OCI-LY3 (cell line): ENCODE measurements at regions not wholly inside any gene's neighbourhood (a gene's known extent, or its start where the extent isn't known, plus 50 kb on each side); places are given as distances from the start of the nearest gene placed in this dataset.

Source experiments
- H2AFZ ChIP-seq: fragments of 200-600, 300-600 bp; shearing (Covaris generic); 2 replicates; pipeline ENCODE4 v1.6.0; 2014; ENCODE audit warnings: antibody characterized with exemption, low read depth, low read length
- H3K27ac ChIP-seq: fragments of 200-600, 300-600 bp; sonication (generic); 2 replicates; pipeline ENCODE4 v1.5.1; 2014; ENCODE audit warnings: mild to moderate bottlenecking, low read length, moderate library complexity, mixed read lengths
- H3K27me3 ChIP-seq: fragments of 200-600, 300-600 bp; sonication (generic); 2 replicates; pipeline ENCODE4 v1.6.1; 2014; ENCODE audit warnings: low read depth, low read length, mixed read lengths
- H3K36me3 ChIP-seq: fragments of 200-600, 300-600 bp; sonication (generic); replicated peaks from 2 replicates; pipeline ENCODE3; 2014; ENCODE audit warnings: low read depth, low read length, mixed read lengths
- H3K4me1 ChIP-seq: fragments of 300-600, 200-600 bp; sonication (generic); 2 replicates; pipeline ENCODE4 v1.6.1; 2014; ENCODE audit warnings: low read length, mixed read lengths
- H3K4me2 ChIP-seq: fragments of 200-600, 300-600 bp; sonication (generic); 2 replicates; pipeline ENCODE4 v1.6.1; 2014; ENCODE audit warnings: low read length, mixed read lengths
- H3K4me3 ChIP-seq: fragments of 300-600, 200-600 bp; sonication (generic); 2 replicates; pipeline ENCODE4 v1.5.1; 2014; ENCODE audit warnings: antibody characterized with exemption, mild to moderate bottlenecking, low read length, moderate library complexity
- H3K79me2 ChIP-seq: fragments of 300-600, 200-600 bp; shearing (Covaris generic); 2 replicates; pipeline ENCODE4 v1.6.1; 2014; ENCODE audit warnings: mild to moderate bottlenecking, low read length, mixed read lengths
- H3K9ac ChIP-seq: fragments of 300-600, 200-600 bp; shearing (Covaris generic); 2 replicates; pipeline ENCODE4 v1.6.0; 2014; ENCODE audit warnings: mild to moderate bottlenecking, low read length, moderate library complexity
- H3K9me3 ChIP-seq: fragments of 200-600, 300-600 bp; shearing (Covaris generic); 2 replicates; pipeline ENCODE4 v1.6.1; 2014; ENCODE audit warnings: low read length, mixed read lengths; ENCODE audit not compliant: insufficient read depth
- H4K20me1 ChIP-seq: fragments of 200-600, 300-600 bp; sonication (generic); 2 replicates; pipeline ENCODE4 v1.6.1; 2016; ENCODE audit warnings: low read length, mixed read lengths; ENCODE audit not compliant: insufficient read depth
- EZH2phosphoT487 ChIP-seq: fragments of 200-600 bp; shearing (Covaris generic); IDR thresholded peaks from 2 replicates; pipeline ENCODE4 v1.6.1; 2018; ENCODE audit warnings: antibody characterized with exemption, mixed run types, low read depth
- TF ChIP-seq, protein P1 (sequence below): fragments of 200-600, 300-600 bp; sonication (generic); IDR thresholded peaks from 2 replicates; pipeline ENCODE4 v1.5.1; 2014; ENCODE audit warnings: antibody characterized with exemption, low read length, low read depth

DNA sequence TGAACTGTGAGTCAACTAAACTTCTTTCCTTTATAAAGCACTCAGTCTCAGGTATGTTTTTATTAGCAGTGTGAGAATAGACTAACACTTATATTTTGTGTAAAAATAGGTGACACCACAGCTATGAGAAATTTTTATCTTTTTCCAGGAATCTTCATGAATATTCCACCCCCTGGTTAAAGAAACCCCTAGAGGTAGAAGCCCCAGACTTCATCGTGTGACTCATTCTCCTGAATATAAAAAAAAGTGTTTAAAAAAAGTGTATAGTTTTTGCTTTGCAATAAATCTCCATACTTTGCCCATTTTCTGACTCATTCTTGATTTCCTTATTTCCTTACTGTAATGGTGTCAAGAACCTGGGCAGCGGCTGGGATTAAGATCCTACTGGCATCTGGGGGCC lies 667.6 kb upstream of the CELF2 start:
- no peaks in the 10 kb centered on the region for H3K9me3 ChIP-seq
- no peak overlapping the region for H3K4me3 ChIP-seq
- H4K20me1 ChIP-seq = no peaks in the 10 kb centered on the region
- no peaks in the 10 kb centered on the region for H3K79me2 ChIP-seq
- no peaks in the 10 kb centered on the region for H3K36me3 ChIP-seq
- H3K27me3 ChIP-seq = no peaks in the 10 kb centered on the region
- no peak overlapping the region for H3K9ac ChIP-seq
- no peak overlapping the region for H2AFZ ChIP-seq
- H3K4me1 ChIP-seq = no peaks in the 10 kb centered on the region
- H3K27ac ChIP-seq = no peak overlapping the region
- TF ChIP-seq, protein P1, sequence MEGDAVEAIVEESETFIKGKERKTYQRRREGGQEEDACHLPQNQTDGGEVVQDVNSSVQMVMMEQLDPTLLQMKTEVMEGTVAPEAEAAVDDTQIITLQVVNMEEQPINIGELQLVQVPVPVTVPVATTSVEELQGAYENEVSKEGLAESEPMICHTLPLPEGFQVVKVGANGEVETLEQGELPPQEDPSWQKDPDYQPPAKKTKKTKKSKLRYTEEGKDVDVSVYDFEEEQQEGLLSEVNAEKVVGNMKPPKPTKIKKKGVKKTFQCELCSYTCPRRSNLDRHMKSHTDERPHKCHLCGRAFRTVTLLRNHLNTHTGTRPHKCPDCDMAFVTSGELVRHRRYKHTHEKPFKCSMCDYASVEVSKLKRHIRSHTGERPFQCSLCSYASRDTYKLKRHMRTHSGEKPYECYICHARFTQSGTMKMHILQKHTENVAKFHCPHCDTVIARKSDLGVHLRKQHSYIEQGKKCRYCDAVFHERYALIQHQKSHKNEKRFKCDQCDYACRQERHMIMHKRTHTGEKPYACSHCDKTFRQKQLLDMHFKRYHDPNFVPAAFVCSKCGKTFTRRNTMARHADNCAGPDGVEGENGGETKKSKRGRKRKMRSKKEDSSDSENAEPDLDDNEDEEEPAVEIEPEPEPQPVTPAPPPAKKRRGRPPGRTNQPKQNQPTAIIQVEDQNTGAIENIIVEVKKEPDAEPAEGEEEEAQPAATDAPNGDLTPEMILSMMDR = no peak
- no peak for TF ChIP-seq EZH2phosphoT487
- H3K4me2 ChIP-seq = no peak overlapping the region

DNA sequence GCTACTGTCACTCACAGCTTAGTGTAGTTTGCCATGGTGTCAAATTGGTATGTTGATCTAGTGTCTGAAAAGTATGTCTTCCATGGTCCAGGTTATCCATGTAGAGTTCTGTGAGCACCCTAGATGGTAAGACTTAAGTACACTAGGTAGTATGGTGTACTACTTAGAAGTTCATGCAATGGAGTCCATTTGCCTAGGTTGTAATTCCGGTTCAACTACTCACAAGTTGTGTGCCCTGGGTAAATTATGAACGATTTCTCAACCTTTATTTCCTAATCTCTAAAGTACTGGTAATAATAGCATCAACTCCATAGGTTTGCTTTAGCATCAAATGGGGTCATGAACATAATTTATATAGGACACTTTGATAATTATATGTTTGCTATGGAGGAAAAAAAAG lies 666.2 kb upstream of the CELF2 start:
- Histone ChIP-seq H3K9ac (no peak overlapping the region), H3K36me3 (no peaks in the 10 kb centered on the region), H3K79me2 (no peaks in the 10 kb centered on the region), H3K27me3 (no peaks in the 10 kb centered on the region), H3K9me3 (no peaks in the 10 kb centered on the region), H3K4me2 (no peak overlapping the region), H2AFZ (no peak overlapping the region), H3K4me1 (no peaks in the 10 kb centered on the region), H3K27ac (no peak overlapping the region), H4K20me1 (no peaks in the 10 kb centered on the region), H3K4me3 (no peak overlapping the region)
- TF ChIP-seq EZH2phosphoT487 = no peak
- TF ChIP-seq, protein P1 = no peak

DNA sequence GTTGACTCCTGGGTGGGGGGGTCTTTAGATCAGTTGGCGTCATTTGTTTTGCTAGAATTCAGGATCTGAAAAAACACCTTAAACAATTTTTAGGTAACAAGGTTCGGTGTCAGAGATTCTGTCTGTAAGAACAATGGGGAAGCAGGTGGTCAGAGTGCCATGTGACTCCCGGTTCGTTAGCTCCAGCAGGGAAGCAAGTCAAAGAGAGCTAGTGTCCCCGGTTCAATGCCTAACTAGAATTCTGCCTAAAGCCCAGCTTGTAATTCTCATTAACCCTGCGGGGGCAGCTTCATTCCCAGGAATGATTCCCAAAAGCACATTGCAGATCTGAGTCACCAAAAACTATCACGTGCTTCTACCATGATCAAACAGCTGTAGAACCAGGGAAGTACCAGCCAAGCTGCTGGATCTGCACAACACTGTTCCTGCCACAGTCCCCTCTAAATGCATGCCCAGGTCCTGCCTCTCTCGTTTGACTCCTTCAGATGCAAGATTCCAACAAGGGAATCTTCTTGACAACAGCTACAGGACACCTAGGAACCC lies 664.3 kb upstream of the CELF2 start:
- Histone ChIP-seq H3K9ac (no peak overlapping the region), H3K4me1 (no peaks in the 10 kb centered on the region), H3K27me3 (no peaks in the 10 kb centered on the region), H2AFZ (no peak overlapping the region), H3K27ac (no peak overlapping the region), H3K79me2 (no peaks in the 10 kb centered on the region), H4K20me1 (no peaks in the 10 kb centered on the region), H3K4me3 (no peak overlapping the region), H3K4me2 (no peak overlapping the region), H3K9me3 (no peaks in the 10 kb centered on the region), H3K36me3 (no peaks in the 10 kb centered on the region)
- TF ChIP-seq EZH2phosphoT487 = no peak
- TF ChIP-seq, protein P1 = no peak

DNA sequence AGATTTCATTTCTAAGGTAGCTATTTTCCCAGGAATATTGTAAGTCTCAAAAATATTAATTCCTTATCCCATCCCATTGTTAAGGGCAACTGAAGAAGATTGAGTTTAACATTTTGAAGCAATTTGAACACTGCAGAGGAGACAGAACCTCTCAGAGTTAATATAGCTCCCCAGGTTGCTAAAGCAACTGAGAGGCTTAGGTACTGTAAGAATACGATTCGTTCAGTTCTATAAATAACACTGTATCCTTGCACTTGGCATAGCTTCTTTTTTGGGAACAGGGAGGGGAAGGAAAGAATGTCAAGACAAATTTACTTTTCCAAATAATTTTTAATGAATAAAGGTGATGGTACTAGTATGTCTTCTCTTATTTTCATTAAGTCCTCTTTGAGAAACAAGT lies 658.4 kb upstream of the CELF2 start:
- Histone ChIP-seq H2AFZ (no peak overlapping the region), H3K4me2 (no peak overlapping the region), H4K20me1 (no peaks in the 10 kb centered on the region), H3K79me2 (no peaks in the 10 kb centered on the region), H3K27me3 (no peaks in the 10 kb centered on the region), H3K9ac (no peak overlapping the region), H3K4me3 (no peak overlapping the region), H3K27ac (no peak overlapping the region), H3K9me3 (no peaks in the 10 kb centered on the region), H3K36me3 (no peaks in the 10 kb centered on the region), H3K4me1 (no peaks in the 10 kb centered on the region)
- TF ChIP-seq EZH2phosphoT487 = no peak
- TF ChIP-seq, protein P1 = no peak
